ENCODE measurements at regions not wholly inside any gene's neighbourhood (a gene's known extent, or its start where the extent isn't known, plus 50 kb on each side); places are given as distances from the start of the nearest gene placed in this dataset.

GRCh38 chr3:5784690-5785089, 597.2 kb downstream of the EDEM1 start:
- Histone ChIP-seq H3K4me3 (no peak overlapping the region), H3K9me3 (ENCODE audit: insufficient read depth, low read depth) (0 out of 2 replicates have a peak, but pooled peaks cover 3% of the 10 kb centered on the region), H3K36me3 (ENCODE audit: low read depth) (no peaks in the 10 kb centered on the region), H3K27ac (no peak overlapping the region), H3K27me3 (ENCODE audit: insufficient read depth, low read depth) (no peaks in the 10 kb centered on the region), H3K4me1 (replicated peaks; ENCODE audit: insufficient read depth) (no peaks in the 10 kb centered on the region), H2AFZ (no peak overlapping the region), H3F3A (ENCODE audit: insufficient read depth, low read depth) (no peaks in the 10 kb centered on the region), H4K20me1 (ENCODE audit: insufficient read depth) (no peaks in the 10 kb centered on the region), H3K9me2 (ENCODE audit: insufficient read depth) (no peaks in the 10 kb centered on the region; the same call in 1 of the 2 replicates), H3K4me2 (no peak overlapping the region), H3K79me2 (ENCODE audit: low read depth) (no peaks in the 10 kb centered on the region)
- intact Hi-C loops (cut with micrococcal nuclease; ENCODE audit: unreplicated experiment), result no loop called here
- TF ChIP-seq EZH2 (IDR thresholded peaks at IDR 0.05; ENCODE audit: low read depth), result no peak
- TF ChIP-seq CTCF (conservative IDR thresholded peaks at IDR 0.05), result no peak
- no TSS peak for BruUV-seq (replicated peaks)
- POLR2A ChIA-PET (ENCODE audit: unreplicated experiment), result no interaction called here
- CTCF ChIA-PET, result no interaction called here
- DNase-seq, result no peak

GRCh38 chr3:5787861-5788488, 600.5 kb downstream of the EDEM1 start:
- H4K20me1 ChIP-seq (ENCODE audit: insufficient read depth), result no peaks in the 10 kb centered on the region
- no peak overlapping the region for H3K27ac ChIP-seq
- ChIA-PET CTCF (interaction anchor here (0.6 kb wide), 1 partner anchor 398 kb away, joined by 3 read pairs; no protein-coding TSS in a partner anchor), POLR2A (ENCODE audit: unreplicated experiment) (no interaction called here)
- BruUV-seq (replicated peaks), result no TSS peak
- no peaks in the 10 kb centered on the region for H3K36me3 ChIP-seq (ENCODE audit: low read depth)
- H3K79me2 ChIP-seq (ENCODE audit: low read depth), result no peaks in the 10 kb centered on the region
- intact Hi-C loops (cut with micrococcal nuclease; ENCODE audit: unreplicated experiment), result no loop called here
- DNase-seq, result no peak
- H3K4me3 ChIP-seq, result no peak overlapping the region
- H3F3A ChIP-seq (ENCODE audit: insufficient read depth, low read depth), result no peaks in the 10 kb centered on the region
- TF ChIP-seq EZH2 (IDR thresholded peaks at IDR 0.05; ENCODE audit: low read depth) (no peak), CTCF (conservative IDR thresholded peaks at IDR 0.05) (no peak)
- no peaks in the 10 kb centered on the region for H3K9me3 ChIP-seq (ENCODE audit: insufficient read depth, low read depth)
- no peaks in the 10 kb centered on the region; the same call in 1 of the 2 replicates for H3K9me2 ChIP-seq (ENCODE audit: insufficient read depth)
- no peak overlapping the region for H2AFZ ChIP-seq
- no peaks in the 10 kb centered on the region for H3K27me3 ChIP-seq (ENCODE audit: insufficient read depth, low read depth)
- H3K4me2 ChIP-seq, result no peak overlapping the region
- H3K4me1 ChIP-seq (replicated peaks; ENCODE audit: insufficient read depth), result no peaks in the 10 kb centered on the region

GRCh38 chr3:5788496-5788895, 601.0 kb downstream of the EDEM1 start:
- no peaks in the 10 kb centered on the region; the same call in 1 of the 2 replicates for H3K9me2 ChIP-seq (ENCODE audit: insufficient read depth)
- H3K9me3 ChIP-seq (ENCODE audit: insufficient read depth, low read depth), result no peaks in the 10 kb centered on the region
- no peaks in the 10 kb centered on the region for H3K4me1 ChIP-seq (replicated peaks; ENCODE audit: insufficient read depth)
- DNase-seq, result no peak
- H3K27ac ChIP-seq, result no peak overlapping the region
- TF ChIP-seq CTCF (conservative IDR thresholded peaks at IDR 0.05) (no peak), EZH2 (IDR thresholded peaks at IDR 0.05; ENCODE audit: low read depth) (no peak)
- H3K4me3 ChIP-seq, result no peak overlapping the region
- CTCF ChIA-PET, result no interaction called here
- H3F3A ChIP-seq (ENCODE audit: insufficient read depth, low read depth), result no peaks in the 10 kb centered on the region
- no TSS peak for BruUV-seq (replicated peaks)
- intact Hi-C loops (cut with micrococcal nuclease; ENCODE audit: unreplicated experiment), result no loop called here
- no peaks in the 10 kb centered on the region for H3K27me3 ChIP-seq (ENCODE audit: insufficient read depth, low read depth)
- no peaks in the 10 kb centered on the region for H4K20me1 ChIP-seq (ENCODE audit: insufficient read depth)
- no peak overlapping the region for H2AFZ ChIP-seq
- POLR2A ChIA-PET (ENCODE audit: unreplicated experiment), result no interaction called here
- no peaks in the 10 kb centered on the region for H3K36me3 ChIP-seq (ENCODE audit: low read depth)
- H3K4me2 ChIP-seq, result no peak overlapping the region
- no peaks in the 10 kb centered on the region for H3K79me2 ChIP-seq (ENCODE audit: low read depth)
